Testis (tissue), 2 donors: ENCODE measurements at regions not wholly inside any gene's neighbourhood (a gene's known extent, or its start where the extent isn't known, plus 50 kb on each side); places are given as distances from the start of the nearest gene placed in this dataset.

Experiments used
- DNase-seq: peaks from one replicate; pipeline ENCODE4 v3.0.0-alpha.2; 2019
- H3K27ac ChIP-seq, 2 donors: fragments of 200-600 bp; sonication (generic); one replicate each; pipeline ENCODE4 v1.5.1; 2019
- H3K27me3 ChIP-seq: fragments of 200-600 bp; sonication (generic); one replicate; pipeline ENCODE4 v1.5.1; 2019
- H3K36me3 ChIP-seq: fragments of 200-600 bp; sonication (generic); one replicate; pipeline ENCODE4 v1.5.1; 2017; ENCODE audit warnings: low read depth; ENCODE audit errors: missing control alignments
- H3K4me1 ChIP-seq: fragments of 200-600 bp; sonication (generic); one replicate; pipeline ENCODE4 v1.5.1; 2019
- H3K4me3 ChIP-seq, 2 donors: fragments of 200-600 bp; sonication (generic); one replicate each; pipeline ENCODE4 v1.5.1; 2017 to 2019
- H3K9me3 ChIP-seq: fragments of 200-600 bp; sonication (generic); one replicate; pipeline ENCODE4 v1.5.1; 2017
- POLR2A ChIP-seq: fragments of 450-650 bp; IDR thresholded peaks from one replicate; pipeline ENCODE4 v1.6.1; 2017; ENCODE audit warnings: antibody characterized with exemption, mild to moderate bottlenecking, moderate library complexity
- WGBS, 2 donors: methylation state at CpG; one replicate each; pipeline ENCODE4 v1.1.5; 2018; 5-methylcytosine and 5-hydroxymethylcytosine counted together
- intact Hi-C: fragments of 100-400 bp; cut with DNase I; formaldehyde crosslinking; loops from one replicate; pipeline ENCODE4 v1.15.1; 2023; ENCODE audit warnings: low total_unique reads
- TF ChIP-seq, protein P1 (sequence below), 3 experiments: fragments of 450-650 bp in 2 of 3; fragments of 200-600 bp in 1 of 3; sonication (generic) in 1 of 3; IDR thresholded peaks; one replicate each; pipeline ENCODE4 v1.5.1; 2016 to 2019; ENCODE audit warnings: antibody characterized with exemption in 3 of 3, mild to moderate bottlenecking in 2 of 3, moderate library complexity in 1 of 3

DNA sequence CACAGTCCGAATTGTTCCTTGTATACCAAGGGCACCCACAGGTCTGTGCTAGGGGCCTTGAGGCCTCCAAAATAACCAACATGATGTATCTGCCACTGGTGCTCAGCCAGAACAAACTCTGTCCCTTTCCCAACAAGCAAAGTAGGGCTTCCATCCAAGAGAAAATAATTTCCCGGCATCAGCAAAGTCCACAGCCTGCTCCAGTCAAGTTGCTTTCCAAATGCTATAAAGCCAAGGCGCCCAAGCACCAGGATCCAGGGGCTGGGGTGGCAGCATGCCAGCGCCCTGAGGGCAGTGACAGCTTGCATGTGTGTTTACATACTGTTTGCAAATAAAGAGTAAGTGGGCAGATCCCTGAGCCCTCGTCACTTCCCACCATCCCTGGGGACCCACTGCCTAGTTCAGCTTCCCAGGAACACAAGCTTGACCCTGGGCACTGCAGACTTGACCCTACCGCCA is 155.9 kb downstream of the ERCC6L2 start:
- DNase-seq = peak; percentile 62
- H3K9me3 ChIP-seq = no peaks in the 10 kb centered on the region
- WGBS, 2 donors = 38 to 51% methylated on average over 3 to 6 of the region's 6 CpGs
- peak overlapping the region in 1 of 2 donors; percentile 5 for H3K27ac ChIP-seq
- peaks cover 15% of the 10 kb centered on the region for H3K4me1 ChIP-seq
- no peaks in the 10 kb centered on the region for H3K36me3 ChIP-seq
- no peak overlapping the region for H3K4me3 ChIP-seq
- no peaks in the 10 kb centered on the region for H3K27me3 ChIP-seq
- TF ChIP-seq, protein P1, sequence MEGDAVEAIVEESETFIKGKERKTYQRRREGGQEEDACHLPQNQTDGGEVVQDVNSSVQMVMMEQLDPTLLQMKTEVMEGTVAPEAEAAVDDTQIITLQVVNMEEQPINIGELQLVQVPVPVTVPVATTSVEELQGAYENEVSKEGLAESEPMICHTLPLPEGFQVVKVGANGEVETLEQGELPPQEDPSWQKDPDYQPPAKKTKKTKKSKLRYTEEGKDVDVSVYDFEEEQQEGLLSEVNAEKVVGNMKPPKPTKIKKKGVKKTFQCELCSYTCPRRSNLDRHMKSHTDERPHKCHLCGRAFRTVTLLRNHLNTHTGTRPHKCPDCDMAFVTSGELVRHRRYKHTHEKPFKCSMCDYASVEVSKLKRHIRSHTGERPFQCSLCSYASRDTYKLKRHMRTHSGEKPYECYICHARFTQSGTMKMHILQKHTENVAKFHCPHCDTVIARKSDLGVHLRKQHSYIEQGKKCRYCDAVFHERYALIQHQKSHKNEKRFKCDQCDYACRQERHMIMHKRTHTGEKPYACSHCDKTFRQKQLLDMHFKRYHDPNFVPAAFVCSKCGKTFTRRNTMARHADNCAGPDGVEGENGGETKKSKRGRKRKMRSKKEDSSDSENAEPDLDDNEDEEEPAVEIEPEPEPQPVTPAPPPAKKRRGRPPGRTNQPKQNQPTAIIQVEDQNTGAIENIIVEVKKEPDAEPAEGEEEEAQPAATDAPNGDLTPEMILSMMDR (IDR thresholded peaks at IDR 0.05) = no peak
- TF ChIP-seq POLR2A = no peak
- intact Hi-C loops = no loop called here

DNA sequence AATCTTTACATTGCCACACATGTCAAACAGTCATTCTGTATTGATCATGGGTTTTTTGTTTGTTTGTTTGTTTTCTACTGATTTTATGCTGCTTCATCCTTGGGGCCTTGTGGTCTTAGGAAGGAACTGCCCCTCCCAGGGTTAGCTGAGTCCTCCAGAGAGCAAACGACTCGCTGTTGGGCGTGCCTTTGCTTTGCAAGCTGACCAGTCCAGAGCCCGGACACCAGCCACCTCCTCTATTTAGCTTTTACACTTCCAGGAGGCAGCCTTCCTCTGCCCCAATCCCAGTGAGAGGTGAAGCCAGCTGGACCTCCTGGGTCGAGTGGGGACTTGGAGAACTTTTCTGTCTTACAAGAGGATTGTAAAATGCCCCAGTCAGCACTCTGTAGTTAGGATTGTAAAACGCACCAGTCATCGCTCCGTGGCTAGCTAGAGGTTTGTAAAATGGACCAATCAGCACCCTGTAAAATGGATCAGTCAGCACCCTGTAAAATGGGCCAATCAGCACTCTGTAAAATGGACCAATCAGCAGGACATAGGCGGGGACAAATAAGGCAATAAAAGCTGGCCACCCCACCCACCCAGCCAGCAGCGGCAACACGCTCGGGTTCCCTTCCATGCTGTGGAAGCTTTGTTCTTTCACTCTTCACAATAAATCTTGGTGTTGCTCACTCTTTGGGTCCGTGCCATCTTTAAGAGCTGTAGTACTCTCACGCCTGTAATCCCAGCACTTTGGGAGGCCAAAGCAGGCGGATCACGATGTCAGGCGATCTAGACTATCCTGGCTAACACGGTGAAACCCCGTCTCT is 154.4 kb downstream of the ERCC6L2 start:
- Histone ChIP-seq H3K27ac (peak overlapping the region; percentile 5 to 13), H3K4me1 (peaks cover 15% of the 10 kb centered on the region)

DNA sequence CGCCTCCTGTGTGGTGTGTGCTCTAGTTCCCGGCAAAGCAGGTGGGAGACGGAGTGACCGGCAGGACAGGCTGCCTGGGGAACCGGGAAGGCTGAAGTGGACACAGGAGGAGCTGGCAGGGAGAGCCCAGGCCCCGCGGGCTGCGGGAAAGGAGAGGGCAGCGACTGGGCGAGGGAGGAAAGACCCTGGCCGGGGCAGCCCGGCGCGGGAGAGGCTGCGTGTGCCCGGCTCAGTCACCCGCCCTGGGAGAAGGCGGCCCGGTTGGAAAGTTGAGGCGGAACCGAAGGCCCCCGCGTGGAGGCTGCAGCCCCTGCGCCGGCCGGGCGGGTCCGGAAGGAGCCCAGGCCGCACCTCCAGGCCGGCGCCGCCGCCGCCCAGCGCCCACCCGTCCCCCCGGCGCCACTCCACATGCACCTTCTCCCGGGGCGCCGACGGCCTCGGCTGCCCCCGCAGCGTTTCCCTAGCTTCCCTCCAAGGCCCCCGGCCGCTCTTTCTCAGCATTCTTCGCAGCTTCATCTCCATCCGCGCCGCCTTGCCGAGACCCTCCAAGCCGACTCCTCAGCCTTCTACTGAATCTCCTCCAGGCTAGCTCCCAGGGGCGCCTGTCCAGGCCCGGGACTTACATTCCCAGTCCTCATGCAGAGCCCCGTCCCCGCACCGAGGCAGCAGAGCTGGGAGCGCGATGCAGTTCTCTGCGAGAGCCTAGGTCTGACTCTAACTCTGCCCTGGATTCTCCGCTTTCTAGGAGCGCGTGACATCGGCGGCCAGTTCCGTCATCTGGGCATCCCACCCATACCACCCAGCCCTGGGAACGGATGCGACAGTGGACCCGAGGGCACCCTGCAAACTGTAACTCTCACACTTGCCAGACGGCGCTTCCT is 152.0 kb downstream of the ERCC6L2 start:
- Histone ChIP-seq H3K4me1 (peaks cover 22% of the 10 kb centered on the region), H3K27ac (peak overlapping the region; percentile 68 to 81), H3K4me3 (peak overlapping the region; percentile 49 to 58), H3K36me3 (no peaks in the 10 kb centered on the region), H3K27me3 (no peaks in the 10 kb centered on the region), H3K9me3 (no peaks in the 10 kb centered on the region)
- intact Hi-C loops = no loop called here
- no peak for TF ChIP-seq POLR2A
- TF ChIP-seq, protein P1 (IDR thresholded peaks at IDR 0.05) = no peak
- DNase-seq = peak; percentile 38
- WGBS, 2 donors = 6 to 13% methylated on average over 61 to 70 of the region's 72 CpGs

More for the DNA sequence above, 154.4 kb downstream of the ERCC6L2 start:
- Histone ChIP-seq H3K4me3 (peak overlapping the region in 1 of 2 donors; percentile 34), H3K27me3 (no peaks in the 10 kb centered on the region), H3K36me3 (no peaks in the 10 kb centered on the region), H3K9me3 (no peaks in the 10 kb centered on the region)
- peak; percentile 62 for DNase-seq
- intact Hi-C loops = no loop called here
- TF ChIP-seq, protein P1 (IDR thresholded peaks at IDR 0.05) = no peak
- no peak for TF ChIP-seq POLR2A
- WGBS, 2 donors = 52 to 63% methylated on average over 19 of the region's 19 CpGs

DNA sequence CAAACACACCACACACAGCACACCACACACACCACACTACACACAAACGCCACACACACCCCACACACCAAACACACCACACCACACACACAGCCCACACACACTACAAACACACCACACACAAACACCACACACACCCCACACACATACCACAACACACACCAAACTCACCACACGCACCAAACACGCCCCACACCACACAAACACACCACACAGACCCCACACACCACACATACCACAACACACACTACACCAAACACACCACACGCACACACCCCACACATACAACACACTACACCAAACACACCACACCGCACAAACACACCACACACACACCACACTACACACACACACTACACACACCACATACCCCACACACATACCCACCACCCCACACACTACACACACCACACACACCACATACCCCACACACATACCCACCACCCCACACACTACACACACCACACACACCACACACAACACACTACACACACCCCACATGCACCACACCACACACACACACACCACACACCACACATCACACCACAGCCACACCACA is 151.2 kb downstream of the ERCC6L2 start:
- H3K36me3 ChIP-seq = no peaks in the 10 kb centered on the region
- no peak for DNase-seq
- intact Hi-C loops = no loop called here
- H3K27ac ChIP-seq = peak overlapping the region; percentile 68 to 81
- peaks cover 25% of the 10 kb centered on the region for H3K4me1 ChIP-seq
- H3K27me3 ChIP-seq = no peaks in the 10 kb centered on the region
- WGBS, 2 donors = 58 to 76% methylated on average over 5 of the region's 5 CpGs
- peak overlapping the region; percentile 49 to 58 for H3K4me3 ChIP-seq
- H3K9me3 ChIP-seq = no peaks in the 10 kb centered on the region
- TF ChIP-seq POLR2A = no peak
- TF ChIP-seq, protein P1 (IDR thresholded peaks at IDR 0.05) = no peak
